Mesendoderm (in vitro differentiated cells): ENCODE measurements at regions not wholly inside any gene's neighbourhood (a gene's known extent, or its start where the extent isn't known, plus 50 kb on each side); places are given as distances from the start of the nearest gene placed in this dataset.

Source experiments
- DNase-seq: peaks from one replicate; pipeline ENCODE4 v3.0.0; 2013
- H2AK5ac ChIP-seq: 2 replicates; pipeline ENCODE4 v1.6.1; 2013; ENCODE audit warnings: low read length, inconsistent platforms
- H2BK120ac ChIP-seq: 2 replicates; pipeline ENCODE4 v1.6.1; 2013; ENCODE audit warnings: low read depth, mild to moderate bottlenecking, low read length, moderate library complexity, mixed read lengths
- H2BK15ac ChIP-seq: replicated peaks from 2 replicates; pipeline ENCODE4 v1.6.1; 2013; ENCODE audit warnings: low read depth, mild to moderate bottlenecking, moderate library complexity
- H2BK5ac ChIP-seq: 2 replicates; pipeline ENCODE4 v1.6.1; 2013; ENCODE audit warnings: low read length, inconsistent platforms
- H3K18ac ChIP-seq: 2 replicates; pipeline ENCODE4 v1.6.1; 2013; ENCODE audit warnings: mild to moderate bottlenecking, low read length, mixed read lengths
- H3K23ac ChIP-seq: one replicate; pipeline ENCODE4 v1.6.1; 2013; ENCODE audit warnings: low read length
- H3K27ac ChIP-seq: 2 replicates; pipeline ENCODE4 v1.5.1; 2013; ENCODE audit warnings: low read depth, mild to moderate bottlenecking, inconsistent platforms, low read length, moderate library complexity
- H3K27me3 ChIP-seq: 2 replicates; pipeline ENCODE4 v1.6.1; 2013; ENCODE audit warnings: low read length, control low read depth, mild to moderate bottlenecking, inconsistent platforms; ENCODE audit not compliant: insufficient read depth, poor library complexity
- H3K36me3 ChIP-seq: 2 replicates; pipeline ENCODE4 v1.6.1; 2013; ENCODE audit warnings: low read length, inconsistent platforms; ENCODE audit not compliant: control insufficient read depth, insufficient read depth
- H3K4ac ChIP-seq: one replicate; pipeline ENCODE4 v1.6.1; 2013; ENCODE audit warnings: low read depth, mild to moderate bottlenecking, low read length, moderate library complexity
- H3K4me1 ChIP-seq: 2 replicates; pipeline ENCODE4 v1.6.1; 2013; ENCODE audit warnings: low read depth, low read length, inconsistent platforms; ENCODE audit not compliant: control insufficient read depth
- H3K4me2 ChIP-seq: 2 replicates; pipeline ENCODE4 v1.6.1; 2013; ENCODE audit warnings: low read length
- H3K4me3 ChIP-seq: 2 replicates; pipeline ENCODE4 v1.5.1; 2013; ENCODE audit warnings: mild to moderate bottlenecking, low read length
- H3K56ac ChIP-seq: one replicate; pipeline ENCODE4 v1.6.1; 2013; ENCODE audit warnings: low read length
- H3K79me1 ChIP-seq: 2 replicates; pipeline ENCODE4 v1.6.1; 2013; ENCODE audit warnings: low read length, inconsistent platforms
- H3K79me2 ChIP-seq: 2 replicates; pipeline ENCODE4 v1.6.1; 2013; ENCODE audit warnings: mild to moderate bottlenecking, low read length; ENCODE audit not compliant: control insufficient read depth, insufficient read depth
- H3K9ac ChIP-seq: 2 replicates; pipeline ENCODE4 v1.6.1; 2013; ENCODE audit warnings: low read length, inconsistent platforms
- H4K5ac ChIP-seq: one replicate; pipeline ENCODE4 v1.6.1; 2013; ENCODE audit warnings: low read length
- H4K8ac ChIP-seq: one replicate; pipeline ENCODE4 v1.6.1; 2013; ENCODE audit warnings: low read depth, mild to moderate bottlenecking, control low read depth, low read length, moderate library complexity
- WGBS: extraction: QIAGEN DNeasy Blood & Tissue Kit; methylation state at CpG from one replicate; pipeline ENCODE4 v1.1.7; 2013; ENCODE audit warnings: low lambda C conversion rate, missing lambda C conversion rate; ENCODE audit not compliant: insufficient coverage; ENCODE audit errors: extremely low coverage; 5-methylcytosine and 5-hydroxymethylcytosine counted together

DNA sequence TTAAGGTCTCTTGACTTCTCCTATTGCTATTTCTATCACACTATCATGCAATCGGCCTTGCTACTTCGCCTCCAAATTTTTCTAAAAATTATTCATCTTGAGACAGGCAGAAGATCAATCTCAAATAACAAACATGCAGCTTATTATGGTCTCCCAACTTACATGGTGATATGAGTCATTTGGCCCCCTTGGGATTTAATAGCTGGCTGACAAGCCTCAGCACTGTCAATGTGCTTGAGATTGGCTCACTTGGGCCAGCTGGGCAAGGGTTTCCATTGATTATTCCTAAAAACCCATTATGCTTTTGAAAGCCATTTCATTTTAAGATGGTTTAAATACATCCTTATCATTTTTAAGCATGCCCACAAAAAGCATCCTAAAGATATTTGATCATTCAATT, 224.5 kb upstream of the NFIA start:
- no peak for DNase-seq
- H3K4ac ChIP-seq = no peak overlapping the region
- H3K56ac ChIP-seq = no peak overlapping the region
- H3K79me1 ChIP-seq = no peaks in the 10 kb centered on the region
- no peaks in the 10 kb centered on the region for H3K27me3 ChIP-seq
- no peaks in the 10 kb centered on the region for H3K4me1 ChIP-seq
- H3K27ac ChIP-seq = no peak overlapping the region
- no peak overlapping the region for H2BK5ac ChIP-seq
- H3K9ac ChIP-seq = no peak overlapping the region
- no peak overlapping the region for H4K8ac ChIP-seq
- no peak overlapping the region for H2BK120ac ChIP-seq
- H3K79me2 ChIP-seq = no peaks in the 10 kb centered on the region
- H3K4me2 ChIP-seq = no peak overlapping the region
- no peak overlapping the region for H3K18ac ChIP-seq
- no peak overlapping the region for H3K4me3 ChIP-seq
- H2AK5ac ChIP-seq = no peak overlapping the region
- no peak overlapping the region for H4K5ac ChIP-seq
- no peak overlapping the region for H3K23ac ChIP-seq
- 100% methylated on average over 2 of the region's 2 CpGs for WGBS
- no peaks in the 10 kb centered on the region for H3K36me3 ChIP-seq
- H2BK15ac ChIP-seq = no peak overlapping the region

DNA sequence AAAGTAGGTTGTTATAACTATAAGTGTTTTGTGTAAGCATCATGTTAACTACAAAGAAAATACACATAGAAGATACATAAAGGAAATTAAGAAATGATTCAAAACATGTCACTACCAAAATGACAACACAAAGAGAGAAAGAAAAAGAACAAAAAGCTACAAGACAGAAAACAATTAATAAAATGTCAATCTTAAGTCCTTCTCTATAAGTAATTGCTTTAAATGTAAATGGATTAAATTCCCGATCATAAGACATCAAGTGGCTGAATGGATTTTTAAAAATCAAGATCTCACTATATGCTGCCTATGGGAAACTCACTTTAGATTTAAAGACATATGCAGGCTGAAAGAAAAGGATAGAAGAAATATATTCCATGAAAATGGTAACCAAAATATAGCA, 232.3 kb upstream of the NFIA start:
- Histone ChIP-seq H3K56ac (no peak overlapping the region), H2AK5ac (no peak overlapping the region), H4K8ac (no peak overlapping the region), H3K4ac (no peak overlapping the region), H3K79me1 (no peaks in the 10 kb centered on the region), H4K5ac (no peak overlapping the region), H2BK15ac (no peak overlapping the region), H3K4me3 (no peak overlapping the region), H2BK5ac (no peak overlapping the region), H3K23ac (no peak overlapping the region), H3K4me1 (no peaks in the 10 kb centered on the region), H2BK120ac (no peak overlapping the region), H3K9ac (no peak overlapping the region), H3K27me3 (no peaks in the 10 kb centered on the region), H3K27ac (no peak overlapping the region), H3K79me2 (no peaks in the 10 kb centered on the region), H3K4me2 (no peak overlapping the region), H3K36me3 (no peaks in the 10 kb centered on the region), H3K18ac (no peak overlapping the region)
- WGBS = no CpG with 5 or more reads among the region's 1 CpG
- no peak for DNase-seq

DNA sequence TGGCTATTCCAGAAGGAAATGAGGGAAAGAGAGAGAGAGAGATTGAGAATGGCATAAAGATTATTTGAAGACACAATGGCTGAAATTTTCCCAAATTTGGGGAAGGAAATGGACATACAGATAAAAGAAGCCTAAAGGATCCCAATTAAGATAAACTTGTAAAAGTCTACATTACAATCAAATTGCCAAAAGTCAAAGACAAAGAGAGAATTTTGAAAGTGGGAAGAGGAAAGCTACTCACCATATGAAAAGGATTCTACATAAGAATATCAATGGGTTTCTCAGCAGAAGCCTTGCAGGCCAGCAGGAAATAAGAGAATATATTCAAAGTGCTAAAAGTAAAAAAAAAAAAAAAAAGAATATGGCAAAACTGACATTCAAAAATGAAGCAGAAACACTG, 233.0 kb upstream of the NFIA start:
- no peak overlapping the region for H3K56ac ChIP-seq
- H2BK15ac ChIP-seq = no peak overlapping the region
- no peak for DNase-seq
- H3K79me2 ChIP-seq = no peaks in the 10 kb centered on the region
- no peak overlapping the region for H3K9ac ChIP-seq
- no peaks in the 10 kb centered on the region for H3K4me1 ChIP-seq
- no peak overlapping the region for H4K5ac ChIP-seq
- no peaks in the 10 kb centered on the region for H3K79me1 ChIP-seq
- H3K27me3 ChIP-seq = no peaks in the 10 kb centered on the region
- no peak overlapping the region for H3K23ac ChIP-seq
- H3K4me2 ChIP-seq = no peak overlapping the region
- H3K4ac ChIP-seq = no peak overlapping the region
- no peak overlapping the region for H2AK5ac ChIP-seq
- no peak overlapping the region for H3K18ac ChIP-seq
- no peak overlapping the region for H3K4me3 ChIP-seq
- H2BK120ac ChIP-seq = no peak overlapping the region
- H2BK5ac ChIP-seq = no peak overlapping the region
- H3K36me3 ChIP-seq = no peaks in the 10 kb centered on the region
- H4K8ac ChIP-seq = no peak overlapping the region
- H3K27ac ChIP-seq = no peak overlapping the region

- Histone ChIP-seq H2AK5ac (no peak overlapping the region), H3K23ac (no peak overlapping the region), H3K18ac (no peak overlapping the region), H3K9ac (no peak overlapping the region), H2BK5ac (no peak overlapping the region), H2BK15ac (no peak overlapping the region), H3K4ac (no peak overlapping the region), H3K36me3 (no peaks in the 10 kb centered on the region), H3K4me1 (no peaks in the 10 kb centered on the region), H3K27me3 (no peaks in the 10 kb centered on the region), H4K8ac (no peak overlapping the region), H3K56ac (no peak overlapping the region), H3K4me2 (no peak overlapping the region), H2BK120ac (peak overlapping the region; percentile 17), H3K27ac (no peak overlapping the region), H4K5ac (no peak overlapping the region), H3K79me1 (no peaks in the 10 kb centered on the region), H3K4me3 (no peak overlapping the region), H3K79me2 (no peaks in the 10 kb centered on the region)
- peak; percentile 85 for DNase-seq
- whole genome bisulfite sequencing = no CpG with 5 or more reads among the region's 1 CpG
Observed at GRCh38 chr1:60848583-60849188, 233.7 kb upstream of the NFIA start.

DNA sequence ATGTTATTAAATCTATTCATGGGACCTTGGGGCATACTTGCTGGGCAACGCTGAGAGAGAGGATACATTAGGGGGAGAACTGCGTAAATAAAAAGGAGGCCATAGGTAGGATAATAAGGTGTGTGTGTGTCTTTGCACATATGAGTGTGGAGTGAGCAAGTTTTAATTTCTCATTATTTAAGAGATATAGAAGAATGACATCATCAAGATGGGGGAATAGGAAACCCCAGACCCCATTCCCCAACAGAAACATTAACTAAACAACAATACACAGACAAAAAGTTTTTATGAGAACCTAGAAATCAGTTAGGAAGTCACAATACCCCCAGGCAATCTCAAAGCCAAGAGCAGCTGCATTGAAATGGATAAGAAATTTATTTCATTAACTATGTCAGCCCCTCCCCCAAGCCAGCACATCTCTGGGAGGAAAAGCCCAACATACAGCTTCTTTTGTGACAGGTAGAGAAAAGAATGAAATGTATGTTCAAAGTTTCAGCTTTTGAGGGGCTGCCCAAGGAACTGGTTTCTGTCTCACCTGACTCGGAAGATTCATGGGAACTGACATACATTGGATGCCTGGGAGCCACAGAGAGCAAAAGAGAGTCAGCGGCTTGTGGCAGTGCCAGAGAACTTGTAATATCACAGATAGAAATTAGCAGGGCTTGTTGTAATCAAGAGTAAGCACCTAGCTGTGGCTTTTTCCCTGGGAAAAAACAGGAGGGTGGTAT, 234.3 kb upstream of the NFIA start:
- Histone ChIP-seq H3K18ac (no peak overlapping the region), H2BK120ac (peak overlapping the region; percentile 17), H2BK5ac (no peak overlapping the region), H3K9ac (no peak overlapping the region), H3K4me2 (no peak overlapping the region), H3K23ac (no peak overlapping the region), H3K27me3 (no peaks in the 10 kb centered on the region), H3K4ac (no peak overlapping the region), H3K79me1 (no peaks in the 10 kb centered on the region), H3K36me3 (no peaks in the 10 kb centered on the region), H2BK15ac (no peak overlapping the region), H4K8ac (no peak overlapping the region), H3K79me2 (no peaks in the 10 kb centered on the region), H2AK5ac (no peak overlapping the region), H3K27ac (no peak overlapping the region), H3K4me3 (no peak overlapping the region), H3K4me1 (no peaks in the 10 kb centered on the region), H3K56ac (no peak overlapping the region), H4K5ac (no peak overlapping the region)
- DNase-seq = peak; percentile 35
- no CpG with 5 or more reads among the region's 4 CpGs for WGBS

GRCh38 chr1:60847391-60847790, 235.0 kb upstream of the NFIA start:
- no CpG with 5 or more reads among the region's 3 CpGs for WGBS
- Histone ChIP-seq H4K5ac (no peak overlapping the region), H3K18ac (no peak overlapping the region), H3K56ac (no peak overlapping the region), H2BK120ac (no peak overlapping the region), H3K9ac (no peak overlapping the region), H2BK15ac (no peak overlapping the region), H3K79me2 (no peaks in the 10 kb centered on the region), H3K27me3 (no peaks in the 10 kb centered on the region), H2AK5ac (no peak overlapping the region), H2BK5ac (no peak overlapping the region), H4K8ac (no peak overlapping the region), H3K27ac (no peak overlapping the region), H3K79me1 (no peaks in the 10 kb centered on the region), H3K4me3 (no peak overlapping the region), H3K4ac (no peak overlapping the region), H3K36me3 (no peaks in the 10 kb centered on the region), H3K4me1 (no peaks in the 10 kb centered on the region), H3K23ac (no peak overlapping the region), H3K4me2 (no peak overlapping the region)
- DNase-seq = no peak
